CD14-positive monocyte (primary cell): ENCODE measurements at regions not wholly inside any gene's neighbourhood (a gene's known extent, or its start where the extent isn't known, plus 50 kb on each side); places are given as distances from the start of the nearest gene placed in this dataset.

ENCODE experiments used
- DNase-seq, 3 donors: peaks; one replicate each; pipeline ENCODE4 v3.0.0-alpha.2; 2011 to 2022
- H2AFZ ChIP-seq: 2 replicates; pipeline ENCODE4 v1.6.0; 2012; ENCODE audit warnings: mild to moderate bottlenecking, low read depth, low read length, inconsistent platforms; ENCODE audit not compliant: insufficient read depth, poor library complexity, severe bottlenecking
- H3K27ac ChIP-seq, 2 donors: 1 replicate in 1 of 2; 2 replicates in 1 of 2; pipeline ENCODE4 v1.5.1; 2012 to 2013; ENCODE audit warnings: low read length in 2 of 2, control low read depth in 1 of 2, inconsistent platforms in 1 of 2, low read depth in 1 of 2, mild to moderate bottlenecking in 1 of 2
- H3K27me3 ChIP-seq, 2 donors: one replicate each; pipeline versions ENCODE4 v1.6.0 to v1.6.1; 2011 to 2013; ENCODE audit warnings: low read length in 2 of 2; ENCODE audit not compliant: control insufficient read depth in 2 of 2, insufficient read depth in 2 of 2
- H3K36me3 ChIP-seq, 2 donors: replicated peaks in 1 of 2; 1 replicate in 1 of 2; 2 replicates in 1 of 2; pipeline versions ENCODE4 v1.5.1 to v1.6.1; 2012 to 2013; ENCODE audit warnings: low read length in 2 of 2, control low read depth in 1 of 2, inconsistent platforms in 1 of 2, mild to moderate bottlenecking in 1 of 2; ENCODE audit not compliant: insufficient read depth in 2 of 2, control insufficient read depth in 1 of 2
- H3K4me1 ChIP-seq, 2 donors: 1 replicate in 1 of 2; 2 replicates in 1 of 2; pipeline versions ENCODE4 v1.5.1 to v1.6.1; 2012 to 2013; ENCODE audit warnings: low read length in 2 of 2, control low read depth in 1 of 2, inconsistent platforms in 1 of 2, mild to moderate bottlenecking in 1 of 2, moderate library complexity in 1 of 2; ENCODE audit not compliant: insufficient read depth in 2 of 2, control insufficient read depth in 1 of 2
- H3K4me2 ChIP-seq: replicated peaks from 2 replicates; pipeline ENCODE3; 2012; ENCODE audit warnings: low read length, moderate library complexity, mild to moderate bottlenecking; ENCODE audit not compliant: poor library complexity, severe bottlenecking; ENCODE audit errors: extremely low read depth
- H3K4me3 ChIP-seq, 3 experiments: fragments of 200-600 bp in 1 of 3; sonication (generic) in 1 of 3; replicated peaks in 1 of 3; 1 replicate in 2 of 3; 2 replicates in 1 of 3; pipeline ENCODE4 v1.5.1; 2011 to 2013; ENCODE audit warnings: low read length in 3 of 3, mild to moderate bottlenecking in 3 of 3, control low read depth in 2 of 3, low read depth in 2 of 3, inconsistent platforms in 1 of 3, moderate library complexity in 1 of 3
- H3K79me2 ChIP-seq: 2 replicates; pipeline ENCODE4 v1.6.0; 2012; ENCODE audit warnings: mild to moderate bottlenecking, control low read depth, inconsistent platforms, low read length, moderate library complexity; ENCODE audit not compliant: insufficient read depth
- H3K9ac ChIP-seq: 2 replicates; pipeline ENCODE4 v1.6.0; 2017; ENCODE audit warnings: low read length, mild to moderate bottlenecking; ENCODE audit not compliant: insufficient read depth, poor library complexity, severe bottlenecking
- H3K9me3 ChIP-seq, 2 donors: replicated peaks in 1 of 2; 1 replicate in 1 of 2; 2 replicates in 1 of 2; pipeline versions ENCODE4 v1.5.1 to v1.6.1; 2012 to 2013; ENCODE audit warnings: low read length in 2 of 2, control low read depth in 1 of 2; ENCODE audit not compliant: control insufficient read depth in 1 of 2, insufficient read depth in 1 of 2
- H4K20me1 ChIP-seq: 2 replicates; pipeline ENCODE4 v1.6.0; 2012; ENCODE audit warnings: mild to moderate bottlenecking, low read length, control low read depth, moderate library complexity; ENCODE audit not compliant: insufficient read depth
- H3K27ac Mint-ChIP-seq, 7 donors: one replicate each; pipeline ENCODE4 v1.8.0; 2020; ENCODE audit warnings: mild to moderate bottlenecking in 7 of 7, mixed read lengths in 7 of 7, moderate library complexity in 6 of 7, inconsistent platforms in 2 of 7
- H3K27me3 Mint-ChIP-seq, 3 donors: one replicate each; pipeline ENCODE4 v1.8.0; 2021 to 2022; ENCODE audit warnings: low read depth in 3 of 3, mild to moderate bottlenecking in 3 of 3, mixed read lengths in 3 of 3, moderate library complexity in 3 of 3, inconsistent platforms in 1 of 3
- H3K36me3 Mint-ChIP-seq, 2 donors: one replicate each; pipeline ENCODE4 v1.8.0; 2020; ENCODE audit warnings: mixed read lengths in 2 of 2, inconsistent platforms in 1 of 2, mild to moderate bottlenecking in 1 of 2
- H3K4me1 Mint-ChIP-seq: one replicate; pipeline ENCODE4 v1.8.0; 2020; ENCODE audit warnings: mild to moderate bottlenecking, mixed read lengths
- H3K4me3 Mint-ChIP-seq, 2 donors: one replicate each; pipeline ENCODE4 v1.8.0; 2020; ENCODE audit warnings: mild to moderate bottlenecking in 2 of 2, mixed read lengths in 2 of 2, moderate library complexity in 1 of 2
- H3K9me3 Mint-ChIP-seq, 7 donors: one replicate each; pipeline ENCODE4 v1.8.0; 2020 to 2022; ENCODE audit warnings: mixed read lengths in 7 of 7, mild to moderate bottlenecking in 6 of 7, moderate library complexity in 6 of 7, inconsistent platforms in 2 of 7
- CTCF ChIP-seq: fragments of 200-600 bp; IDR thresholded peaks from one replicate; pipeline ENCODE4 v1.8.0; 2022; ENCODE audit warnings: antibody characterized with exemption, mild to moderate bottlenecking
- WGBS: methylation state at CpG from one replicate; pipeline ENCODE4 v1.1.5; 2013; ENCODE audit warnings: missing lambda C conversion rate; ENCODE audit not compliant: insufficient coverage; 5-methylcytosine and 5-hydroxymethylcytosine counted together
- intact Hi-C, 2 donors: fragments of 100-400 bp; cut with micrococcal nuclease; formaldehyde crosslinking; loops; one replicate each; pipeline versions ENCODE4 v1.15.0 to v1.15.1; 2023

GRCh38 chr3:159252274-159252673, 450.4 kb downstream of the MFSD1 start:
- TF ChIP-seq CTCF: no peak
- H3K27ac ChIP-seq: no peak overlapping the region
- intact Hi-C loops: no loop called here
- no peak for DNase-seq
- no peak overlapping the region for H3K9ac ChIP-seq
- WGBS: no CpG with 5 or more reads among the region's 1 CpG
- no peaks in the 10 kb centered on the region for H3K36me3 Mint-ChIP-seq
- no peak overlapping the region for H2AFZ ChIP-seq
- no peaks in the 10 kb centered on the region for H4K20me1 ChIP-seq
- H3K9me3 ChIP-seq: peaks cover 3 to 15% of the 10 kb centered on the region in 2 donors
- H3K4me2 ChIP-seq: no peak overlapping the region
- H3K36me3 ChIP-seq: no peaks in the 10 kb centered on the region
- H3K79me2 ChIP-seq: no peaks in the 10 kb centered on the region
- H3K4me1 Mint-ChIP-seq: no peaks in the 10 kb centered on the region
- peaks cover 0 to 3% of the 10 kb centered on the region in 2 donors for H3K27me3 ChIP-seq
- H3K9me3 Mint-ChIP-seq: peaks cover 6 to 16% (median 10%) of the 10 kb centered on the region in 7 donors
- H3K4me3 Mint-ChIP-seq: no peak overlapping the region
- H3K27me3 Mint-ChIP-seq: peaks cover 2 to 6% (median 6%) of the 10 kb centered on the region in 3 donors
- no peak overlapping the region for H3K27ac Mint-ChIP-seq
- H3K4me3 ChIP-seq: no peak overlapping the region
- H3K4me1 ChIP-seq: no peaks in the 10 kb centered on the region

- Histone ChIP-seq H3K79me2 (no peaks in the 10 kb centered on the region), H2AFZ (no peak overlapping the region), H3K4me3 (no peak overlapping the region), H3K9me3 (peaks cover 3 to 15% of the 10 kb centered on the region in 2 donors), H3K4me2 (no peak overlapping the region), H3K9ac (no peak overlapping the region), H4K20me1 (no peaks in the 10 kb centered on the region), H3K4me1 (no peaks in the 10 kb centered on the region), H3K36me3 (no peaks in the 10 kb centered on the region), H3K27ac (no peak overlapping the region), H3K27me3 (peaks cover 0 to 3% of the 10 kb centered on the region in 2 donors)
- no peak overlapping the region for H3K4me3 Mint-ChIP-seq
- intact Hi-C loops: no loop called here
- H3K4me1 Mint-ChIP-seq: no peaks in the 10 kb centered on the region
- H3K27me3 Mint-ChIP-seq: peaks cover 2 to 6% (median 6%) of the 10 kb centered on the region in 3 donors
- peaks cover 6 to 16% (median 10%) of the 10 kb centered on the region in 7 donors for H3K9me3 Mint-ChIP-seq
- H3K36me3 Mint-ChIP-seq: no peaks in the 10 kb centered on the region
- DNase-seq: no peak
- TF ChIP-seq CTCF: peak; percentile 38
- no peak overlapping the region for H3K27ac Mint-ChIP-seq
- WGBS: no CpG with 5 or more reads among the region's 2 CpGs
Measured at GRCh38 chr3:159252772-159253384, 451.0 kb downstream of the MFSD1 start.
